Nephron (organoid): ENCODE measurements at regions not wholly inside any gene's neighbourhood (a gene's known extent, or its start where the extent isn't known, plus 50 kb on each side); places are given as distances from the start of the nearest gene placed in this dataset.

Source experiments
- H3K27ac Mint-ChIP-seq, 3 experiments: 2 replicates each; pipeline ENCODE4 v1.8.0; 2020; ENCODE audit warnings: mixed read lengths in 3 of 3, mild to moderate bottlenecking in 2 of 3, moderate library complexity in 1 of 3
- H3K27me3 Mint-ChIP-seq: 2 replicates; pipeline ENCODE4 v1.8.0; 2021; ENCODE audit warnings: low read depth, mild to moderate bottlenecking, moderate library complexity, mixed read lengths
- H3K36me3 Mint-ChIP-seq: 2 replicates; pipeline ENCODE4 v1.8.0; 2020; ENCODE audit warnings: low read depth, mixed read lengths
- H3K4me1 Mint-ChIP-seq: 2 replicates; pipeline ENCODE4 v1.8.0; 2020; ENCODE audit warnings: mixed read lengths
- H3K4me3 Mint-ChIP-seq, 3 experiments: 2 replicates each; pipeline ENCODE4 v1.8.0; 2020; ENCODE audit warnings: mild to moderate bottlenecking in 3 of 3, mixed read lengths in 3 of 3, moderate library complexity in 2 of 3
- H3K9me3 Mint-ChIP-seq: 2 replicates; pipeline ENCODE4 v1.8.0; 2020; ENCODE audit warnings: mixed read lengths
- CTCF ChIP-seq, 3 experiments: fragments of 200-600 bp; sonication (generic); IDR thresholded peaks; one replicate each; pipeline ENCODE4 v1.5.0; 2021; ENCODE audit warnings: antibody characterized with exemption in 3 of 3; ENCODE audit not compliant: unreplicated experiment in 3 of 3

- peak overlapping the region in 1 of 3 experiments; percentile 51 for H3K27ac Mint-ChIP-seq
- H3K4me3 Mint-ChIP-seq, result no peak overlapping the region
- no peaks in the 10 kb centered on the region for H3K9me3 Mint-ChIP-seq
- no peak for TF ChIP-seq CTCF (IDR thresholded peaks at IDR 0.05; ENCODE audit: unreplicated experiment in 3 of 3)
- no peaks in the 10 kb centered on the region for H3K4me1 Mint-ChIP-seq
- no peaks in the 10 kb centered on the region for H3K36me3 Mint-ChIP-seq
- H3K27me3 Mint-ChIP-seq, result peaks cover 4% of the 10 kb centered on the region
Observed at GRCh38 chr7:96899108-96899507, 106.2 kb upstream of the DLX6 start.

GRCh38 chr7:96901822-96902445, 103.4 kb upstream of the DLX6 start:
- no peak for TF ChIP-seq CTCF (IDR thresholded peaks at IDR 0.05; ENCODE audit: unreplicated experiment in 3 of 3)
- no peak overlapping the region for H3K4me3 Mint-ChIP-seq
- no peaks in the 10 kb centered on the region for H3K9me3 Mint-ChIP-seq
- H3K27ac Mint-ChIP-seq, result no peak overlapping the region
- H3K27me3 Mint-ChIP-seq, result no peaks in the 10 kb centered on the region
- no peaks in the 10 kb centered on the region for H3K36me3 Mint-ChIP-seq
- no peaks in the 10 kb centered on the region for H3K4me1 Mint-ChIP-seq

- Mint-ChIP-seq H3K36me3 (no peaks in the 10 kb centered on the region), H3K4me1 (no peaks in the 10 kb centered on the region), H3K9me3 (no peaks in the 10 kb centered on the region), H3K27ac (no peak overlapping the region), H3K4me3 (no peak overlapping the region), H3K27me3 (no peaks in the 10 kb centered on the region)
- no peak for TF ChIP-seq CTCF (IDR thresholded peaks at IDR 0.05; ENCODE audit: unreplicated experiment in 3 of 3)
Observed at GRCh38 chr7:96903906-96904305, 101.4 kb upstream of the DLX6 start.

- Mint-ChIP-seq H3K9me3 (no peaks in the 10 kb centered on the region), H3K27me3 (no peaks in the 10 kb centered on the region), H3K4me3 (no peak overlapping the region), H3K36me3 (no peaks in the 10 kb centered on the region), H3K4me1 (no peaks in the 10 kb centered on the region), H3K27ac (no peak overlapping the region)
- no peak for TF ChIP-seq CTCF (IDR thresholded peaks at IDR 0.05; ENCODE audit: unreplicated experiment in 3 of 3)
Observed at GRCh38 chr7:96910486-96910885, 94.9 kb upstream of the DLX6 start.

- no peaks in the 10 kb centered on the region for H3K4me1 Mint-ChIP-seq
- no peaks in the 10 kb centered on the region for H3K36me3 Mint-ChIP-seq
- H3K4me3 Mint-ChIP-seq, result no peak overlapping the region
- no peak overlapping the region for H3K27ac Mint-ChIP-seq
- TF ChIP-seq CTCF (IDR thresholded peaks at IDR 0.05; ENCODE audit: unreplicated experiment in 3 of 3), result no peak
- H3K27me3 Mint-ChIP-seq, result no peaks in the 10 kb centered on the region
- H3K9me3 Mint-ChIP-seq, result no peaks in the 10 kb centered on the region
Observed at GRCh38 chr7:96915029-96915428, 90.3 kb upstream of the DLX6 start.

GRCh38 chr7:96920064-96920463, 85.3 kb upstream of the DLX6 start:
- peaks cover 15% of the 10 kb centered on the region for H3K27me3 Mint-ChIP-seq
- no peak for TF ChIP-seq CTCF (IDR thresholded peaks at IDR 0.05; ENCODE audit: unreplicated experiment in 3 of 3)
- H3K9me3 Mint-ChIP-seq, result no peaks in the 10 kb centered on the region
- H3K4me3 Mint-ChIP-seq, result no peak overlapping the region
- H3K4me1 Mint-ChIP-seq, result no peaks in the 10 kb centered on the region
- no peaks in the 10 kb centered on the region for H3K36me3 Mint-ChIP-seq
- no peak overlapping the region for H3K27ac Mint-ChIP-seq
